ENCODE measurements at regions not wholly inside any gene's neighbourhood (a gene's known extent, or its start where the extent isn't known, plus 50 kb on each side); places are given as distances from the start of the nearest gene placed in this dataset.

- TF ChIP-seq CTCF (conservative IDR thresholded peaks at IDR 0.05; ENCODE audit: low read depth, low read length) (no peak), EZH2 (IDR thresholded peaks at IDR 0.05; ENCODE audit: low read length, unreplicated experiment) (no peak), EZH2phosphoT487 (IDR thresholded peaks at IDR 0.05; ENCODE audit: borderline replicate concordance, low read length) (no peak)
Measured at GRCh38 chr13:57045826-57046546, 94.7 kb upstream of the PRR20A start.

Measured in PC-3 (cell line).